ENCODE measurements at regions not wholly inside any gene's neighbourhood (a gene's known extent, or its start where the extent isn't known, plus 50 kb on each side); places are given as distances from the start of the nearest gene placed in this dataset.

- TF ChIP-seq MAX (IDR thresholded peaks at IDR 0.05) (no peak), CTCF (IDR thresholded peaks at IDR 0.05; ENCODE audit: low read depth, low read length, missing input control) (no peak), REST (IDR thresholded peaks at IDR 0.05) (no peak), ZBTB33 (IDR thresholded peaks at IDR 0.05) (no peak)
These were observed 341.4 kb downstream of the RAB28 start for GRCh38 chr4:13142726-13143125.
